ENCODE measurements at regions not wholly inside any gene's neighbourhood (a gene's known extent, or its start where the extent isn't known, plus 50 kb on each side); places are given as distances from the start of the nearest gene placed in this dataset.
"Not testable (repeated sequence)": the region's sequence is repeated elsewhere in the genome, so short reads cannot be mapped to it uniquely, and the experiment has no call there.

- not testable (repeated sequence) for DNase-seq (ENCODE audit: low read depth)
Observed at GRCh38 chr1:243074224-243074623, 180.9 kb downstream of the CEP170 start.

GRCh38 chr1:243067056-243067455 lies 188.0 kb downstream of the CEP170 start:
- DNase-seq (ENCODE audit: low read depth): not testable (repeated sequence)

- not testable (repeated sequence) for DNase-seq (ENCODE audit: low read depth)
Observed at GRCh38 chr1:243061965-243062364, 193.1 kb downstream of the CEP170 start.

GRCh38 chr1:243055510-243055909 lies 199.6 kb downstream of the CEP170 start:
- DNase-seq (ENCODE audit: low read depth): not testable (repeated sequence)

GRCh38 chr1:243055091-243055490 lies 200.0 kb downstream of the CEP170 start:
- not testable (repeated sequence) for DNase-seq (ENCODE audit: low read depth)

GRCh38 chr1:243054681-243055080 lies 200.4 kb downstream of the CEP170 start:
- DNase-seq (ENCODE audit: low read depth): not testable (repeated sequence)

- DNase-seq (ENCODE audit: low read depth): not testable (repeated sequence)
Observed at GRCh38 chr1:243053048-243053447, 202.0 kb downstream of the CEP170 start.

- DNase-seq (ENCODE audit: low read depth): not testable (repeated sequence)
Observed at GRCh38 chr1:243050613-243051012, 204.5 kb downstream of the CEP170 start.

- not testable (repeated sequence) for DNase-seq (ENCODE audit: low read depth)
Observed at GRCh38 chr1:243049716-243050115, 205.4 kb downstream of the CEP170 start.

GRCh38 chr1:243021365-243021764 lies 233.7 kb downstream of the CEP170 start:
- DNase-seq (ENCODE audit: low read depth): not testable (repeated sequence)

- not testable (repeated sequence) for DNase-seq (ENCODE audit: low read depth)
Observed at GRCh38 chr1:243019030-243019635, 235.9 kb downstream of the CEP170 start.

GRCh38 chr1:243010719-243011118 lies 244.4 kb downstream of the CEP170 start:
- not testable (repeated sequence) for DNase-seq (ENCODE audit: low read depth)

- DNase-seq (ENCODE audit: low read depth): not testable (repeated sequence)
Observed at GRCh38 chr1:243001003-243001402, 254.1 kb downstream of the CEP170 start.

- DNase-seq (ENCODE audit: low read depth): not testable (repeated sequence)
Observed at GRCh38 chr1:242992776-242993175, 262.3 kb downstream of the CEP170 start.

GRCh38 chr1:242985096-242985495 lies 270.0 kb downstream of the CEP170 start:
- not testable (repeated sequence) for DNase-seq (ENCODE audit: low read depth)

GRCh38 chr1:242973341-242973740 lies 281.7 kb downstream of the CEP170 start:
- DNase-seq (ENCODE audit: low read depth): not testable (repeated sequence)

GRCh38 chr1:242966892-242967291 lies 288.2 kb downstream of the CEP170 start:
- no peak for DNase-seq (ENCODE audit: low read depth)

- DNase-seq (ENCODE audit: low read depth): not testable (repeated sequence)
Observed at GRCh38 chr1:242959397-242959796, 295.7 kb downstream of the CEP170 start.

- DNase-seq (ENCODE audit: low read depth): not testable (repeated sequence)
Observed at GRCh38 chr1:242954945-242955344, 300.1 kb downstream of the CEP170 start.

- DNase-seq (ENCODE audit: low read depth): no peak
Observed at GRCh38 chr1:242946206-242946605, 308.9 kb downstream of the CEP170 start.

GRCh38 chr1:242936725-242937124 lies 318.4 kb downstream of the CEP170 start:
- DNase-seq (ENCODE audit: low read depth): not testable (repeated sequence)

- DNase-seq (ENCODE audit: low read depth): peak; percentile 5
Observed at GRCh38 chr1:242924717-242925116, 330.4 kb downstream of the CEP170 start.

GRCh38 chr1:242923603-242924002 lies 331.5 kb downstream of the CEP170 start:
- not testable (repeated sequence) for DNase-seq (ENCODE audit: low read depth)

- not testable (repeated sequence) for DNase-seq (ENCODE audit: low read depth)
Observed at GRCh38 chr1:242914729-242915128, 340.4 kb downstream of the CEP170 start.

Measured in forelimb muscle (tissue), 1 donor.